ENCODE measurements at regions not wholly inside any gene's neighbourhood (a gene's known extent, or its start where the extent isn't known, plus 50 kb on each side); places are given as distances from the start of the nearest gene placed in this dataset.
"Not testable (repeated sequence)": the region's sequence is repeated elsewhere in the genome, so short reads cannot be mapped to it uniquely, and the experiment has no call there.

DNA sequence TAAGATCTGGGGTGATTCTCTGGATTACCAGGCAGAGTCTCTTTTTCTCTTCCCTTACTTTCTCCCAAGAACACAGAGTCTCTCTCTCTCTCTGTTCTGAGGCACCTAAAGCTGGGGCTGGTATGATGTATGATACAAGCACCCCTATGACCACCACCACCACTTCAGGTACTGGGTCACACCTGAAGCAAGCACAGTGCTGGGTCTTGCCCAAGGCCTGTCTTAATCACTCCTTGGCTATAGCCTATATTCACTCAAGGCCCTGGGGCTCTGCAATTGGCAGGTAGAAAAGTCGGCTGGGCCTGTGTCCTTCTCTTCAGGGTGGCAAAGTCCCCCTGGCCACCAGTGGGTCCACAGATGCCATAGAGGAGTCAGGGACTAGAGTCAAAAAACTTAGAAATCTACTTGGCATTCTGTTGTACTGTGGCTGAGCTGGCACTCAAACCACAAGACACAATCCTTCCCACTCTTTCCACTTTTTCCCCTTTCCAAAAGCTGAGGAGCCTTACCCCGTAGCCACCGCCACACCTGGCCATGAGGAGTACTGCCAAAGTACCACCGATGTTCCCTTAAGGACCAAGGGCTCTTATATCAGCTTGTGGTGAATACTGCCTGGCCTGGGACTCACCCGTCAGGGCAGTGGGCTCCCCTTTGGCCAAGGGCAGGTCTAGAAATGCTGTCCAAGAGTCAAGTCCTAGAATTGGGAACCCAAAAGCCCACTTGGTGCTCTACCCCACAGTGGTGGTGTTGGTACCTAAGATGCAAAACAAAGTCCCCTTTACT is 159.2 kb downstream of the POTEM start:
- not testable (repeated sequence) for TF ChIP-seq CTCF, POLR2A (IDR thresholded peaks at IDR 0.05)

Data from lower leg skin (tissue), 3 donors.